Left hindlimb (tissue), 1 donor: ENCODE measurements at regions not wholly inside any gene's neighbourhood (a gene's known extent, or its start where the extent isn't known, plus 50 kb on each side); places are given as distances from the start of the nearest gene placed in this dataset.

Experiments used
- DNase-seq: peaks from one replicate; pipeline ENCODE4 v3.0.0-alpha.2; 2018

DNA sequence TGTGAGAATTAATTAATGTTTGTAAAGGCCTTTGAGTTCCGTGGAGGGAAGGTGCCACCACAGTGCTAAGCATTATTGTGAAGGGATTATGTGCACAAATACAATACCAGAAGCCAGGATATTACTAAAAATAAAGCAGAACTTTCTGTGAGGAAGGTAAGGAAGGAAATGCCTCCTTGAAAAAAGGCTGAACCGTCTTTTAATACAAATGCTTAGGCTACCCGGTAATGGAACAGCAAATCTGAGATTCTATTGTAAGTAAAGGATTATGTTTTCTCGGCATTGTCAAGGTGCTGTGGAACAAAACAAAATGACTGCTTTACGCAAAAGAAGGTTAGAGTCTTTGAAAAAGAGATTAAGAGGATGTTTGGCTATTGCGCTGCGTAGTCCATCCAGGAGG, 57.9 kb upstream of the SPRY1 start:
- no peak for DNase-seq

GRCh38 chr4:123339507-123340380, 56.9 kb upstream of the SPRY1 start:
- no peak for DNase-seq

GRCh38 chr4:123340381-123340701, 56.3 kb upstream of the SPRY1 start:
- DNase-seq: no peak

DNA sequence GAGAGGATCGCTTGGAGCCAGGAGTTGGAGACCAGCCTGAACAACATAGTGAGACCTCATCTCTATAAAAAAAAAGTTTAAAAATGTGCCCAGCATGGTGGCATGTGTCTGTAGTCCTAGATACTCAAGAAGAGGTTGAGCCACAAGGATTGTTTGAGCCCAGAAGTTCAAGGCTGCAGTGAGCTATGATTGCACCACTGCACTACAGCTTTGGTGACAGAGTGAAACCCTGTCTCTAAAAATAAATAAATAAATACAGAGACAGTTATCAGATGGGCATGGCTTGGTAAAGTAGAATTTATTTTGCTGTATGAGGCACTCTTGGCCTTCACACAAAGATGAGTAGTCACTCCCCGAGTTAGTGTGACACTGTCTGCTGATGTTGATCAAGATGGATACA, 54.1 kb upstream of the SPRY1 start:
- DNase-seq: no peak

- no peak for DNase-seq
These were observed 53.1 kb upstream of the SPRY1 start for GRCh38 chr4:123343400-123344041.

GRCh38 chr4:123345137-123345934, 51.3 kb upstream of the SPRY1 start:
- DNase-seq: no peak

GRCh38 chr4:123345935-123346300, 50.7 kb upstream of the SPRY1 start:
- DNase-seq: no peak

- no peak for DNase-seq
These were observed 50.2 kb upstream of the SPRY1 start for GRCh38 chr4:123346330-123346940.
